ENCODE measurements at regions not wholly inside any gene's neighbourhood (a gene's known extent, or its start where the extent isn't known, plus 50 kb on each side); places are given as distances from the start of the nearest gene placed in this dataset.

- WGBS (ENCODE audit: extremely low coverage, insufficient read length, low lambda C conversion rate) = no CpG with 5 or more reads among the region's 5 CpGs
Measured at GRCh38 chr2:180145163-180145562, 138.1 kb upstream of the CWC22 start.

More at GRCh38 chr2:180145163-180145562, 138.1 kb upstream of the CWC22 start:
- Histone ChIP-seq H3K56ac (ENCODE audit: insufficient read length, low read depth, low read length) (no peak overlapping the region), H3K23me2 (ENCODE audit: insufficient read length, low read depth, low read length, poor library complexity, severe bottlenecking) (no peaks in the 10 kb centered on the region), H3K14ac (ENCODE audit: insufficient read depth, low read length) (no peak overlapping the region), H2BK12ac (ENCODE audit: insufficient read length, low read depth, low read length) (no peak overlapping the region), H3T11ph (ENCODE audit: low read length) (no peak overlapping the region), H2AFZ (ENCODE audit: low read length) (no peak overlapping the region), H2BK120ac (ENCODE audit: low read depth, low read length, poor library complexity, severe bottlenecking) (no peak overlapping the region), H3K18ac (ENCODE audit: insufficient read length, low read depth, low read length) (no peak overlapping the region), H2BK15ac (ENCODE audit: low read depth, low read length) (no peak overlapping the region), H3K79me1 (ENCODE audit: insufficient read depth, low read depth, low read length, poor library complexity, severe bottlenecking) (no peaks in the 10 kb centered on the region), H3K4me1 (ENCODE audit: insufficient read depth, low read length) (peaks cover 5% of the 10 kb centered on the region; the same call in 1 of the 2 replicates), H3K4ac (ENCODE audit: low read depth, low read length) (no peak overlapping the region), H3K27ac (ENCODE audit: insufficient read length, low read depth, low read length) (peak overlapping the region; percentile 23), H3K4me2 (ENCODE audit: insufficient read depth, insufficient read length, low read length) (no peak overlapping the region), H3K79me2 (ENCODE audit: insufficient read depth, low read length) (no peaks in the 10 kb centered on the region), H3K27me3 (ENCODE audit: insufficient read depth, low read length) (no peaks in the 10 kb centered on the region; the same call in 1 of the 2 replicates), H4K5ac (ENCODE audit: insufficient read length, low read depth, low read length) (no peak overlapping the region), H3K9ac (ENCODE audit: extremely low read depth, insufficient read length, low read length) (no peak overlapping the region), H4K20me1 (ENCODE audit: control insufficient read depth, insufficient read depth, insufficient read length) (no peaks in the 10 kb centered on the region), H3K9me3 (ENCODE audit: control insufficient read depth, low read depth, low read length) (no peaks in the 10 kb centered on the region), H2BK5ac (ENCODE audit: insufficient read length, low read length) (no peak overlapping the region), H4K91ac (ENCODE audit: insufficient read length, low read depth, low read length) (no peak overlapping the region), H2AK5ac (ENCODE audit: insufficient read length, low read length) (no peak overlapping the region), H2BK20ac (ENCODE audit: low read depth, low read length, poor library complexity, severe bottlenecking) (no peak overlapping the region), H3K23ac (ENCODE audit: insufficient read length, low read depth, low read length) (no peak overlapping the region), H4K8ac (replicated peaks; ENCODE audit: insufficient read length, low read depth, low read length) (no peak overlapping the region)
- H3K9me3 Mint-ChIP-seq = no peaks in the 10 kb centered on the region
- DNase-seq = no peak
- H3K4me3 Mint-ChIP-seq = no peak overlapping the region; a peak in 2 of 5 replicates
- peak overlapping the region; percentile 34 to 94 (median 91); a peak in 5 of 7 replicates for H3K27ac Mint-ChIP-seq
- peaks cover 44 to 47% of the 10 kb centered on the region in 2 experiments for H3K4me1 Mint-ChIP-seq
- H3K27me3 Mint-ChIP-seq (ENCODE audit: low read depth) = no peaks in the 10 kb centered on the region
- TF ChIP-seq CTCF (conservative IDR thresholded peaks at IDR 0.05) = 0 out of 3 replicates have a peak, but pooled peaks have one; percentile 26
- no peaks in the 10 kb centered on the region; a peak in 2 of 7 replicates for H3K36me3 Mint-ChIP-seq (ENCODE audit: insufficient read depth in 1 of 3, low read depth in 3 of 3)

Measured in H9 (cell line).